OCI-LY1 (cell line): ENCODE measurements at regions not wholly inside any gene's neighbourhood (a gene's known extent, or its start where the extent isn't known, plus 50 kb on each side); places are given as distances from the start of the nearest gene placed in this dataset.

ENCODE experiments used
- CTCF ChIP-seq: fragments of 200-600 bp; sonication (generic), shearing (Covaris generic); IDR thresholded peaks from 2 replicates; pipeline ENCODE4 v1.5.1; 2017; ENCODE audit warnings: mild to moderate bottlenecking, antibody characterized with exemption, low read length, moderate library complexity, mixed read lengths
- EZH2 ChIP-seq: fragments of 200-600 bp; sonication (generic), shearing (Covaris generic); IDR thresholded peaks from 2 replicates; pipeline ENCODE4 v1.8.0; 2017; ENCODE audit warnings: borderline replicate concordance, mixed run types, mild to moderate bottlenecking, antibody characterized with exemption, low read length, moderate library complexity, mixed read lengths

GRCh38 chr4:54445866-54446265, 211.9 kb upstream of the KIT start:
- no peak for TF ChIP-seq CTCF
- TF ChIP-seq EZH2 = no peak
